Neural progenitor cell (in vitro differentiated cells): ENCODE measurements at regions not wholly inside any gene's neighbourhood (a gene's known extent, or its start where the extent isn't known, plus 50 kb on each side); places are given as distances from the start of the nearest gene placed in this dataset.

Experiments used
- DNase-seq: peaks from one replicate; pipeline ENCODE4 v3.0.0-alpha.2; 2016; ENCODE audit warnings: low spot score
- H2AFZ ChIP-seq: fragments of 200-600 bp; sonication (generic); replicated peaks from 2 replicates; pipeline ENCODE4 v1.6.1; 2016; ENCODE audit warnings: antibody characterized with exemption
- H3F3A ChIP-seq: fragments of 200-600 bp; sonication (generic); 2 replicates; pipeline ENCODE4 v1.6.1; 2016; ENCODE audit warnings: antibody characterized with exemption, low read depth
- H3K27ac ChIP-seq: fragments of 200-600 bp; sonication (generic); 2 replicates; pipeline ENCODE4 v1.5.1; 2016; ENCODE audit warnings: mild to moderate bottlenecking
- H3K27me3 ChIP-seq: fragments of 200-600 bp; sonication (generic); 2 replicates; pipeline ENCODE4 v1.6.1; 2016; ENCODE audit warnings: mild to moderate bottlenecking, moderate library complexity
- H3K36me3 ChIP-seq: fragments of 200-600 bp; sonication (generic); 2 replicates; pipeline ENCODE4 v1.5.1; 2016
- H3K4me1 ChIP-seq: fragments of 200-600 bp; sonication (generic); 2 replicates; pipeline ENCODE4 v1.6.1; 2016; ENCODE audit warnings: mixed run types
- H3K4me2 ChIP-seq: fragments of 200-600 bp; sonication (generic); 2 replicates; pipeline ENCODE4 v1.6.1; 2016
- H3K4me3 ChIP-seq: fragments of 200-600 bp; sonication (generic); 2 replicates; pipeline ENCODE4 v1.5.1; 2016
- H3K79me2 ChIP-seq: fragments of 200-600 bp; sonication (generic); 2 replicates; pipeline ENCODE4 v1.6.1; 2016; ENCODE audit warnings: low read depth
- H3K9ac ChIP-seq: fragments of 200-600 bp; sonication (generic); 2 replicates; pipeline ENCODE4 v1.6.1; 2016
- H3K9me3 ChIP-seq: fragments of 200-600 bp; sonication (generic); 2 replicates; pipeline ENCODE4 v1.5.1; 2016; ENCODE audit warnings: low read depth
- H4K20me1 ChIP-seq: fragments of 200-600 bp; sonication (generic); 2 replicates; pipeline ENCODE4 v1.6.1; 2016; ENCODE audit warnings: low read depth
- H3K27ac Mint-ChIP-seq: 3 replicates; pipeline ENCODE4 v1.8.0; 2021; ENCODE audit warnings: mixed read lengths
- H3K27me3 Mint-ChIP-seq: 2 replicates; pipeline ENCODE4 v1.8.0; 2022; ENCODE audit warnings: low read depth, mild to moderate bottlenecking, inconsistent platforms, moderate library complexity, mixed read lengths; ENCODE audit not compliant: insufficient read depth
- H3K36me3 Mint-ChIP-seq: 3 replicates; pipeline ENCODE4 v1.8.0; 2021; ENCODE audit warnings: mixed read lengths
- H3K4me1 Mint-ChIP-seq: 3 replicates; pipeline ENCODE4 v1.8.0; 2021; ENCODE audit warnings: mixed read lengths
- H3K4me3 Mint-ChIP-seq: 3 replicates; pipeline ENCODE4 v1.8.0; 2021; ENCODE audit warnings: mild to moderate bottlenecking, moderate library complexity, mixed read lengths
- H3K9me3 Mint-ChIP-seq: 3 replicates; pipeline ENCODE4 v1.8.0; 2020; ENCODE audit warnings: mixed read lengths
- CTCF ChIP-seq: fragments of 200-600 bp; sonication (generic); IDR thresholded peaks from 2 replicates; pipeline ENCODE4 v1.5.1; 2017; ENCODE audit warnings: antibody characterized with exemption, mild to moderate bottlenecking
- EZH2 ChIP-seq: fragments of 200-600 bp; sonication (generic); IDR thresholded peaks from 2 replicates; pipeline ENCODE4 v1.6.1; 2017; ENCODE audit warnings: antibody characterized with exemption, mild to moderate bottlenecking, moderate library complexity
- EZH2phosphoT487 ChIP-seq: fragments of 200-600 bp; sonication (generic); IDR thresholded peaks from 2 replicates; pipeline ENCODE4 v1.6.1; 2017; ENCODE audit warnings: antibody characterized with exemption

GRCh38 chr6:40881501-40881900 is 157.5 kb downstream of the UNC5CL start:
- H3K79me2 ChIP-seq, result no peaks in the 10 kb centered on the region
- no peaks in the 10 kb centered on the region for H3F3A ChIP-seq
- no peaks in the 10 kb centered on the region for H3K4me1 Mint-ChIP-seq
- no peak overlapping the region for H3K27ac Mint-ChIP-seq
- peaks cover 1% of the 10 kb centered on the region for H3K27me3 Mint-ChIP-seq
- H3K4me2 ChIP-seq, result no peak overlapping the region
- no peaks in the 10 kb centered on the region for H3K36me3 Mint-ChIP-seq
- no peak for DNase-seq
- no peak overlapping the region for H2AFZ ChIP-seq
- H3K27me3 ChIP-seq, result no peaks in the 10 kb centered on the region
- H3K36me3 ChIP-seq, result no peaks in the 10 kb centered on the region
- no peaks in the 10 kb centered on the region for H3K9me3 ChIP-seq
- no peak overlapping the region for H3K4me3 Mint-ChIP-seq
- no peaks in the 10 kb centered on the region for H4K20me1 ChIP-seq
- no peak for TF ChIP-seq CTCF
- TF ChIP-seq EZH2phosphoT487, result no peak
- no peak for TF ChIP-seq EZH2
- no peak overlapping the region for H3K4me3 ChIP-seq
- peaks cover 10% of the 10 kb centered on the region for H3K9me3 Mint-ChIP-seq
- no peak overlapping the region for H3K9ac ChIP-seq
- no peak overlapping the region for H3K27ac ChIP-seq
- H3K4me1 ChIP-seq, result no peaks in the 10 kb centered on the region

- Histone ChIP-seq H3K36me3 (no peaks in the 10 kb centered on the region), H3K4me1 (no peaks in the 10 kb centered on the region), H3K4me2 (no peak overlapping the region), H3K9ac (no peak overlapping the region), H3K4me3 (no peak overlapping the region), H3K79me2 (no peaks in the 10 kb centered on the region), H4K20me1 (no peaks in the 10 kb centered on the region), H3K27ac (no peak overlapping the region), H3K27me3 (no peaks in the 10 kb centered on the region), H3K9me3 (no peaks in the 10 kb centered on the region), H2AFZ (no peak overlapping the region), H3F3A (no peaks in the 10 kb centered on the region)
- H3K4me1 Mint-ChIP-seq, result no peaks in the 10 kb centered on the region
- H3K27me3 Mint-ChIP-seq, result peaks cover 2% of the 10 kb centered on the region
- H3K9me3 Mint-ChIP-seq, result peaks cover 10% of the 10 kb centered on the region
- H3K27ac Mint-ChIP-seq, result no peak overlapping the region
- no peak for DNase-seq
- no peak overlapping the region for H3K4me3 Mint-ChIP-seq
- no peak for TF ChIP-seq EZH2phosphoT487
- no peak for TF ChIP-seq EZH2
- TF ChIP-seq CTCF, result no peak
- no peaks in the 10 kb centered on the region for H3K36me3 Mint-ChIP-seq
These were observed 158.1 kb downstream of the UNC5CL start for GRCh38 chr6:40880906-40881305.

- Histone ChIP-seq H2AFZ (no peak overlapping the region), H3K4me1 (no peaks in the 10 kb centered on the region), H3K36me3 (no peaks in the 10 kb centered on the region), H3K27me3 (no peaks in the 10 kb centered on the region), H3K4me2 (no peak overlapping the region), H3F3A (no peaks in the 10 kb centered on the region), H4K20me1 (no peaks in the 10 kb centered on the region), H3K79me2 (no peaks in the 10 kb centered on the region), H3K9me3 (no peaks in the 10 kb centered on the region), H3K4me3 (no peak overlapping the region), H3K27ac (no peak overlapping the region), H3K9ac (no peak overlapping the region)
- no peaks in the 10 kb centered on the region for H3K36me3 Mint-ChIP-seq
- no peaks in the 10 kb centered on the region for H3K4me1 Mint-ChIP-seq
- H3K4me3 Mint-ChIP-seq, result no peak overlapping the region
- peaks cover 10% of the 10 kb centered on the region for H3K9me3 Mint-ChIP-seq
- DNase-seq, result no peak
- H3K27ac Mint-ChIP-seq, result no peak overlapping the region
- H3K27me3 Mint-ChIP-seq, result peaks cover 5% of the 10 kb centered on the region
- TF ChIP-seq CTCF (no peak), EZH2phosphoT487 (no peak), EZH2 (no peak)
These were observed 159.9 kb downstream of the UNC5CL start for GRCh38 chr6:40879169-40879568.
